Right ventricle myocardium superior (tissue), 1 donor: ENCODE measurements at regions not wholly inside any gene's neighbourhood (a gene's known extent, or its start where the extent isn't known, plus 50 kb on each side); places are given as distances from the start of the nearest gene placed in this dataset.
A peak's percentile ranks its signal among the peaks of the same experiment; 100 is the strongest.

Experiments used
- ATAC-seq: fragments of 200-7000 bp; cut with Tn5 transposase; one replicate; pipeline ENCODE4 v1.9.1; 2020; ENCODE audit warnings: mild to moderate bottlenecking; ENCODE audit not compliant: poor library complexity
- DNase-seq: peaks from one replicate; pipeline ENCODE4 v3.0.0-alpha.2; 2020
- intact Hi-C: fragments of 100-400 bp; cut with DNase I; formaldehyde crosslinking; loops from one replicate; pipeline ENCODE4 v1.11.2; 2022
- donor health status: DM: no; HTN: yes; CAD: no; lungs with severe emphysema.

DNA sequence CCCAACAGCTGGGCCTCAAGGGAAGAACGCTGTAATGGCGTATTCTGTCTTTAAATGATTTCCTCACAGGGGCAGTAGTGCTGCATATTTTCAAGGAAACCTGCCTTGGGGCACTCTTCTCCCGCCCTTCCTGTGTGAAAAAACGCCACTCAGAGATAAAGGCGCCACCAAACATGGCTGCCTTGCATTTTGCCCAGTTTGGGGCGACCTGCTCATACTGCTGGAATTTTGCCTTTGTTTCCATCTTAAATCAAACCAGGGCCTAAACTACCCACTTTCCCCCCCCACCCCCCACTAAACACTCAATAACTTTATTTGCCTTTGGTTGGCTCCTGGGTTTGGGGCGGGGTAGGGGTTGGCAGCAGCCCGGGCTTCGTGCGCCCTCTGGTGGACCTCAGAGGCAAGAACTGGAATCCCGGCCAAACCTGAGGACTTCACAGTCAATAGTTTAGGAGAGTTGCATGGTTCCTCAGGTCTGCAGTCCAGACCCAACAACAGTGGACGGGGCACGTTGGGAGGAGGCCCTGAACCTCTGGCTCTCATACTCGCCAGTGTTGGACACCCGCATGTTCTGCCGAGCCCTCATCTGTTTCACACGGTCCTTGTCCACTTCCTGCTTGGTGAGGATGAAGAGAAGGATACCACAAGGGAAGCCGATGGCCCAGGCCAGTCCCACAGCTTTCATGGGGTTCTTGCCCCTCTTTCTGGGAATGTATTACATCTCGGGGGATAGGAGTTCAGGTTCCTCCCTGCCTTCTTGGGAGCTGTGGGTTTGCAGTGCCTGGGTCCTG is 220.1 kb upstream of the STK26 start:
- intact Hi-C loops = no loop called here
- no peak for DNase-seq

DNA sequence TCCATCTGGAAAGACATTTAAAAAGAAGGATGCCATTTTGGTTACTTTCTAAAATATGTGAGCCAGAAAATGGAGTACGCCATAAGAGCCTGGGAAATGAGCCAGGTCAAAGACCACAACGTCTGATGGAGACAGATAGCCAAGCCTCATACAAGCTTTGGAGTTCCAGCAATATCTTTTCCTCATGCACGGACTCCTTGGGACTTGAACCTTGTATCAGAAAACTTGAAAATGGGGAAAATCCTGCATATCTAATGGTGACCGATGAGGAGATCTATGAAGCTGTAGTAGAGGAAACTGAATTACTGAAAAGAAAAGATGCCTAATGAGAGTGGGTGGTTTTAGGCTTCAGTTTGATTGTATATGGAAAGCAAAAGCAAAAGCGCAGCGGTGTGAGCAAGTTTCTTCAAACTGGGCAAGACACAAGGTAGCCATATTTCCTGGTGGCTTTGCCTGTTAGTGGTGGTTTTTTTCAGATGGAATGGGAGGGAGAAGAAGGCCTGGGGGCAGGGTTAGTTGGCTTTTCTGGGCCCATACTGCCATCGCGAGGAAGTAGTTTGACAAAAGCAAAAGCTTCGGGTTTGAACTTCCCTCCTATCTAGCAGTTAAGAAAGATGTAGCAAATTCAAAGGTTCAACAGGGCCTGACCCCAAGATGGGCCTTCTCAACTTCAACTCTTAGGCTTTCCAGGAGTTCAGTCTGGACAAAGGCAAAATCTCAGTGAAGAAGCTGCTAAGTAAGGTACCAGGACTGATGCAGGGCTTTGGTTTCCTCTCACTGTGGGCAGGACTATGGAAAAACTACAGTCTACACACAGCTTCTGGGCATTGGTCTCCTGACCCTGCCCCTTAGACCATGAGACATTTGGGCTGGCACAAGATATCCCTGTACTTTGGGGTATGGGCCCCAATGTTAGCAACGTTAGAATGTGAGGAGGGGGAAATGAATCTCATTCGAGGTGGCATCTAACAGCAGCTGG is 210.0 kb upstream of the STK26 start:
- intact Hi-C loops = no loop called here
- ATAC-seq = peak; percentile 72
- DNase-seq = peak; percentile 38

More for the DNA sequence above, 220.1 kb upstream of the STK26 start:
- no peak for ATAC-seq

DNA sequence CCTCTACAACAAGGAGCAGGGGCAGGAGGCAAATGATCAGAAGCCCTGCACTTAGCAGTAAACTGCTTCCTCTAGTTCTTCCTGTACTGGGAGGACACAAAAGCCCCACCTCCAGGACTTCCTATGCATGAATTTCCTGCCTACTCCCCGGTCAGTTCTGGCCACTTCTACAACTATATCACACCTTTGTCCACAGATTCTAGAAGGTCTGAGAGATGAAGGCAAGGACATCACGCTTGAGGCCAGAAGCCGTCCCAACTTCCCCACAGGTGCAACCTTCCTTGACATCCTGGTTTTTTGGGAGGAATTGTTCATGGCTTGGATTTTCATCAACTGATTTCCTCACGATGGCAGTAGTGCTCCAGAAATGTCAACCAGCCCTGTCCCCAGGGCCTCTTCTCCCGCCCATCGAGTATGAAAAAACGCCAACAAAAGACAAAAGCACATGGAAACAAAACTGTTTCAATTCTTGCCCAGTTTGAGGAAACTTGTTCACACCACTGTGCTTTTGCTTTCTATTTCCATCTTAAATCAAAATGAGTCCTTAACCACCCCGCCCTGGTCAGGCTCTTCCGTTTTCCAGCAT is 206.5 kb upstream of the STK26 start:
- no peak for DNase-seq
- intact Hi-C loops = no loop called here

DNA sequence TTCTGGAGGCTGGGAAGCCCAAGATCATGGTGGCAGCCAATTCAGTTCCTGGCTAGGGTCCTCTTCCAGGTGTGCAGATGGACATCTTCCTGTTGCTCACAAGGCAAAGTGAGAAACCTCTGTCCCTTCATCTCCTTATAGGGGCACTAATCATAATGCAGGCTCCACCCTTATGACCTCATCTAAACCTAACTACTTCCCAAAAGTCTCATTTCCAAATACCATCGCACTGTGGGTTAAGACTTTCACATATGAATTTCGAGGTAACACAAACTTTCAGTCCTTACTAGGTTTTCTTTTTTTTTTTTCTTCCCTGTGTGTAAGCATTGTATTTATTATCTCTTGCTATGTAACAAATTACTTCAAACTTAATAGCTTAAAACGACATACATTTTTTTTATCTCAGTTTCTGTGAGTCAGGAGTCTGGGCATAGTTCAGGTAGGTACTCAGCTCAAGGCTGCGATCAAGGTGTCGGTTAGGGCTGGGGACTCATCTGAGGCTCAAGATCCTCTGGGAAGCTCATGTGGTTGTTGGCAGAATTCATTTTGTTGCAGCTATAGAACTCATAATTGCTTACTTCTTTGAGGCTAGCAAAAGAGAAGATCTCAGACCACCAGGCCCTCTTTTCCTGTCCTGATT is 204.7 kb upstream of the STK26 start:
- DNase-seq (no peak), ATAC-seq (no peak)
- intact Hi-C loops = no loop called here

More for the DNA sequence above, 206.5 kb upstream of the STK26 start:
- peak; percentile 79 for ATAC-seq

DNA sequence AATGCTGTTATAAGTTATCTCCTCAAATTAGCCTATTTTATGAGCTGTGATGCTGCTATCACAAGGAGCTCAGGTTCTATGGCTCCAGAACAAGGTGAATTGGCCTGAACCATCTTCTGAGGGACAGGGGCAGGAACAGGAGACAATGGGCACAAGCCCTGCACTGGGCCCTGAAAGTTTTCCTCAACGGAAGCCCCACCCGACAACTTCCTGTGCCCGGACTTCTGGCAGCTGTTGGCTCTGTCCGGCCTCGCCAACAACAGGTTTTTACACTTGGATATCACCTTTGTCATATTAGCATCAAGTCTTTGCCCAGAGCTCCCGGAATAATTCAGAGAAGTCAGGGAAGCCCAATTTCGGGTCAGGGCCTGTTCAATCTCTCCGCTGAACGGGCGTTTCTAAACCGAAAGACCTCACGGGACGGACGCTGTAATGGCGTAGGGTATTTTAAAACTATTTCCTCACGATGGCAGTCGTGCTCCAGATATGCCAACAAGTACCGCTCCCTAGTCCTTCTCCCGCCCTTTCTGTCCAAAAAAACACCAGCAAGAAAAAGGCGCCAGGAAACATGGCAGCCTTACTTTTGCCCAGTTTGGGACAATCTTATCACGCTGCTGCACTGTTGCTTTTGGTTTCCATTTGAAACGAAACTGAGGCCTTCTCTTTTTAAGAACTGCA is 201.0 kb upstream of the STK26 start:
- no peak for ATAC-seq

DNA sequence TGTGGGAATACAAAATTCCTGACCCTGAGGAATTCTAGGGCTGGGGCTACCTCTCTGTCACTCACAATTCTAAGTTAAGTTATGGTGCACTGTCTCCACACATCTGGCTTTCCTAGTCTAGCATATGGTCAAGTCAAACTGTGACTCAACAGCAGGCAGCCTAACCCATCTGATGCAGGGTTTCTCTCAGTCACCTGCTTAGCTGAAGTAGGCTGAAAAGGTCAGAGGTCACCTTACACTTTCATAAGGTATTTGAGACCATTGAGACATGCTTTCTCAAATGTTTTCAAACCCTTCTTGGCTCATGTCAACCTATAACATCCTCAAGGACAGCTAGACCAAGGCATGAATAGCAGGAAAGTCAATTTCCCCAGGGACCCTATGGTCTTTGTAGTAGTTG is 196.5 kb upstream of the STK26 start:
- ATAC-seq (no peak), DNase-seq (no peak)
- intact Hi-C loops = no loop called here

More for the DNA sequence above, 201.0 kb upstream of the STK26 start:
- intact Hi-C loops = no loop called here
- no peak for DNase-seq

DNA sequence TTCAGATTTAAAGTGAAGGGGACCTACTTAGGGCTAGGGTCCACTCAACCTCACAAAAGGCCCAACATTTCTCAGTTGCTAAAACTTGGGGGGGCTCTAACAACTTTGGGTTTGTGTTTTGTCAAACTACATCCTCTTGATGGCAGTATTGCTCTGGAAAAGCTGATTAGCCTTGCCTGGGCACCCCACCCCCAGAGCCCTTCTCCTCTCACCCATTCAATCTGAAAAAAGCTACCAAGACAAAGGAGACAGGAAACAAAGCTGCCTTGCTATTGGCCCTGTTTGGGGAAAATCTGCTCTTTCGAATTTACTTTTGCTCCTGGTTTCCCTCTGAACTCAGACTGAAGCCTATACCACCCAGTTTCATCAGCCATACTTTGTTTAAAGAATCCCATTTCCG is 195.2 kb upstream of the STK26 start:
- DNase-seq (no peak), ATAC-seq (no peak)
- intact Hi-C loops = no loop called here

DNA sequence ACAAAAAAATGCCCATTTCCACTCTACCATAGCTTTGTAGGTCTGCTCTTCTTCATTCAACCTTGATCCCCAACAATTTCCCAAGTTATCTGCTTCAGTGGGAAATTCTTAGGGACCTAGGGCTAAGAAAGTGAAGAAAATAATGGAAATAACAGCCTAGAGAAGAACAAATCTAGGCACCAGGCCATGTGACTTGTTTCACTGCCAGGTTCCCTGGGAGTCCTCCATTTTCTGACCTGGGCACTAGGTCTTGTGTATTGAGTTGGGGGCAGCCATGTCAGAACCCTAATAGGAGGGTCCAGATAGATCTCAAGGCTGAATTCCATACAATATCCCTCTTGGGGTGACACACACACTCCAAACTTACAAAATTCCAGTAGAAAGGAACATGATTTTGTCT is 194.6 kb upstream of the STK26 start:
- ATAC-seq (no peak), DNase-seq (no peak)
- intact Hi-C loops = no loop called here

DNA sequence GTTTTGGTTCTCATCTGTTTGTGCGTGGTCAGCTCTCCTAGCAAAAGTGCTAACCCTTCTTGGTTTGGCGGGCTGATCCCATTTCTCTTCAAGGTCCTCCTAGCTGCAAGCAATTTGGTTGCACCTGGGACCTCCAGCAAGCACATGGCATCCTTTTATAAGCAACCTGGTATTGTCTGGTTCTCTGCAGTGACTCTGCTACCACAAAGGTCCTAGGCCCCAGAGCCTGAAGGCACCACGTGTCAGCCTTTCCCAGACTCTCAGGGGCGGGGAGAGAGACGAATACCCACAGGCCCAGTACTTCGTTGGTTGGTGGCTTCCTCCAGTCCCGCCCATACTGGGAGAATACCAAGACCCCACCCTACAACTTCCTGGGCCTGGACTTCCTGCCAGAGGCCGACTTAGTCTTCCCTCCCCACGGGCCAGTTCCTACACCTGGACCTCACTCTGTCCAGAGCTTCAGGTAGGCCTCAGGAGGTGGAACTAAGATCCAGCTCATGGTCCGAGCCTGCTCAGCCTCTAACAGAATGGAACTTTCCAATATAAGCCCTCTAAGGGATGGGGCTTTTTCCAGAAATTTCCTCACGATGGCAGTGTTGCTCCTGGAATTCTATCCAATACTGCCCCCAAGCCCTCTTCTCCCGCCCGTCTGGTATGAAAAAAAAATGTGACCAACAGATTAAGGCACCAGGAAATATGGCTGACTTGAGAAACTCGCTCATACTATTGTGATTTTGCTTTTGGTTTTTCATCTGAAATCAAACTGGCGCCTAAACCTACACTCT is 192.5 kb upstream of the STK26 start:
- intact Hi-C loops = no loop called here
- ATAC-seq (peak; percentile 86), DNase-seq (peak; percentile 58)

DNA sequence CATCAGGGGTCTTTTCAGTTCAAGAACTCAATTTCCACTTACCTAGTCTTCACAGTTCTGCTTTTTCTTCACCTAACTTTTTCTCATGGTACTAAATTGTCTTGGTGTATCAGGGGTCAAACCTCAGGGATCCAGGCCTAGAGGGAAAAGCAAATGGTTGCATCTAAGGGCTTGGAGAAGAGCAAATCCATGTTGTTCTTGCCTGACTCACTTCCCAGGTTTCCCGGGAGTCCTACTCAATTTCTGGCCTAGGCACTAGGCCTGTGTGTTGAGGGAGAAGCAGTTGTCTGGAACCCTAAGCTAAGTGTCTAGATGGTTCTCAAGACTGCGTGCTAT is 191.9 kb upstream of the STK26 start:
- DNase-seq = no peak
- intact Hi-C loops = no loop called here
- ATAC-seq = no peak

DNA sequence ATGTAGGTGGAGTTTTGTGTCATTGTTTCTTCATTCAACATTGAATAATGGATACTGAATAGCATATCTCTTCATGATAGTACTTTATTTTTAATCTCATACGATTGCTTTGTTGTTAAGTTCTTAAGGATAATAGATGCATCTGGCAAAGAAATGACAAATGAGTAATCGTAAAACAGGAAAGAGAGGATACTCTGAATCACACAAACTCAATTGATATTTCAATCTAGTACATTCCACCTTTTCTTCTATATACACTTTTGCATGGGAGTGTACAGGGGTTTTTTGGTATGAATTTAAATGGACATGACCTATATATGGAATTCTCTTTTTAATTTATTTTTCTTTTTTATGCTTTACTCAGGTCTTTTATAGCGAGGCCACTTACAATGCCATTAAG is 186.9 kb upstream of the STK26 start:
- no peak for ATAC-seq
- DNase-seq = no peak
- intact Hi-C loops = no loop called here

DNA sequence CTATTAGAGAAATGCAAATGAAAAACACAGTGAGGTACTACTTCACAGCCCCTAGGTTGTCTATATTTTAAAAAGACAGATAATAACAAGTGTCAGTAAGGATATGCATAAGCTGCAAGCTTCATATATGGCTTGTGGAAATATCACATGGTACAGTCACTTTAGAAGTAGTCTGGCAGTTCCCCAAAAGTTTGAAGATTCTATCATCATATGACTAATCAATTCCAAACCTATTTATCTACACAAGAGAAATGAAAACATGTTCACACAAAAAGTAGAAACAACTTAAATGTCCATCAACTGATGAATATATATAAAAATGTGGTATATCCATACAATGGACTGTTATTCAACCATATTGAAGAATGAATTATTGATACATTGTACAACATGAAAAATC is 185.8 kb upstream of the STK26 start:
- ATAC-seq = no peak
- intact Hi-C loops = no loop called here
- DNase-seq = no peak

DNA sequence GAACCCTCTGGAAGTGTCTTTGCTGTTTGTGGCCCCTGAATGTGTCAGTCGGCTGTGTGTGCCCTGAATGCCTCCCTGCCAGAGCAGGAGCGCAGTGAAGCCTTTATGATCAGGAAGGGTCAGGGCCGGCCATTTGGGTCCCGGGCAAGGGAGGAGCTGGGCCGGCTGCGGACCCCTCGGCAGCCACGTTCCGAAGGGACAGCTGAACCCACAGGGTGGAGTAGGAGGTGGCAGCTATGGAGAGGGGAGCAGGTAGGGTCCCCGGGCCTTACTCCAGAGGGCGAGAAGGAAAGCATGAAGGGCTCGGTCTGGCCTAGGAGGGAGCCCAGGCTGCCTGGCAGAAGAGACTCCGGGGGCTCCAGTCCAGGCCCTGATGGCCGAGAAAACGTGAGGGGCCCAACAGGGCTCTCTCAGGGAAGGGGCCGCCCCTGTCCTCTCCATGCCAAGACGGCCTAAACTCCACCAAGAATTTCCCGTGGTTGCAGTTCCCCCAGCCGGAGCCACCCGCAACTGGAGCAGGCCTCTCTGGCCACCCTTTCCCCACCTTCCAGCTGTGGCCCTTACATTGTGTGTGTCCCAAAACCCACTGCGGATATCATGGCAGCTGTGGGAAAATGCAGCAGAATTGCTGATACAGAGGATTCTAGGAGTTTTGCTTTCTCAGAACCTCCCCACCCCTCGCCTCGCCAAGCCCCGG is 182.2 kb upstream of the STK26 start:
- no peak for ATAC-seq
- no peak for DNase-seq
- intact Hi-C loops = no loop called here

DNA sequence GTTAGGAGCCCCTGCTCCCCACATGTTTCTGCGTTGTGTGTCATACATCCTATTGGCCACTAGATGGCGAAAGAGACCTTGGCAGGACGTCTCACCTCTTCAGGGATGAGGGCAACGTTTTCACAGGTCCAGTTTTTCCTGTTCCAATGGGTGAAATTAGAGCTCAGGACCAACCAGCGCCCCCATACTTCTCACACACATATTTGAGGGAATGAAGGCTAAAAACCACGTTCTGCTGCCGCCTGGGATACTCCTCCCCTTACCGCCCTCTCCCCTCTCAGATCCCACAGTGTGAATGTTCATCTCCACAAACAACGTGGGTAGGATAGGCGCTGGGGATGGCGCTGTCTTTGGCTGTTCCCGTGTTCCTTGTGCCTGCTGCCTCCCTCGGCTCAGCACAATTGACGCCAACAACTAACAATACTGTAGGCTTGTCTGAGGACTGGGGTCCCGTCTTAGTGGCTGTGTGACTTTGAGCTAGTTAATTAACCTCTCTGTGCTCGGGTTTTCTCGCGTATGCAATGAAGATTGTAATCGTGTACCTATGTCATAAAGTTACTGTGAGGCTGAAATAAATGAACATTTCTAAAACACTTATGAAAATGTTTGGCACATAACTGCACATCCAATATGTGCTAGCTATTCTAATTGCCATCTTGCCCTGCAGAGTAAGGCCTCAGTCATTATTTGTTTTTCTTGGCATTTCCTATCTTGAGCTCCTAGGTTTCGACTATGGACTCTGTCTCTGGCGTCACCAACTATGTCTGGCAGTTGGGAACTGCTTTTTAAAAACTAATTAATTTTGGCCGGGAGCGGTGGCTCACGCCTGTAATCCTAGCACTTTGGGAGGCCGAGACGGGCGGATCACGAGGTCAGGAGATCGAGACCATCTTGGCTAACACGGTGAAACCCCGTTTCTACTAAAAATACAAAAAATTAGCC is 181.3 kb upstream of the STK26 start:
- ATAC-seq (peak; percentile 58), DNase-seq (no peak)
- intact Hi-C loops = no loop called here

DNA sequence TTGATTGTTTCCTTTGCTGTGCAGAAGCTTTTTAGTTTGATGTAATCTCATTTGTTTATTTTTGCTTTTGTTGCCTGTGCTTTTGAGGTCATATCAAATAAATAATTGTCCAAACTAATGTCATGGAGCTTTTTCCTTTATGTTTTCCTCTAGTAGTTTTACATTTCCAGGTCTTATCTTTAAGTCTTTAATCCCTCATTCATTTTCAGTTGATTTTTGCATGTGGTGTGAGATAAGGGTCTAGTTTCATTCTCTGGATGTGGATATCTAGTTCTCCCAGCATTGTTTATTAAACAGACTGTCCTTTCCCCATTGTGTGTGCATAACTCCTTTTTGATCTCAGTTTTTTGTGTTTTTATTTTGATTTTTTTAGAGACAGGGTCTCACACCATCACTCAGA is 179.1 kb upstream of the STK26 start:
- ATAC-seq = no peak
- intact Hi-C loops = no loop called here

DNA sequence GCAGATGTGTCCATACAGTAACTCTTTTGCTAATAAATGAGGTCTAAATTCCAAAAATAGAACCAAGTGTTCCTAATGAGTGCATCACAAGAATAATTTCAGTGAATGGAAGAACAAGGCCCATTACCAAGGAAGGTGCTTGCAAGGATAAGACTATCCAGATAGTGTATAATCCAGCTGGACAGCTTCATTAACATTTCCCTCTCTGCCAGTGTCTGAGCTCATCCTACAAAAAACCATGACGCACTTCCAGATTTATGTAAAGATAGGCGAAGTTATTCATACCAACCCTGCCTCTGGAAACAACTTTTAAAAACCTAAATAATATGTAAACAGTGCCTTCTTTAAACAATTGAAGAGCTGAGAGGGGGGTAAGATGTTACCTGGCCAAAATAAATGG is 177.9 kb upstream of the STK26 start:
- intact Hi-C loops = no loop called here
- ATAC-seq (no peak), DNase-seq (no peak)

More for the DNA sequence above, 179.1 kb upstream of the STK26 start:
- no peak for DNase-seq
